PC-9 (cell line): ENCODE measurements at regions not wholly inside any gene's neighbourhood (a gene's known extent, or its start where the extent isn't known, plus 50 kb on each side); places are given as distances from the start of the nearest gene placed in this dataset.
"Not testable (repeated sequence)": the region's sequence is repeated elsewhere in the genome, so short reads cannot be mapped to it uniquely, and the experiment has no call there.

Experiments
- BruUV-seq: library from RNA; stranded (reverse); fragments of 400-500 nt; replicated peaks from 2 replicates; lab custom pipeline; 2021; lab: Mats Ljungman, UMichigan
- CTCF ChIA-PET: fragments of 300-600 bp; sonication (Branson Sonifier 250); formaldehyde crosslinking; loops from one replicate; lab custom pipeline; 2022; ENCODE audit warnings: antibody characterized with exemption; lab: Charles Lee
- POLR2A ChIA-PET: fragments of 300-600 bp; sonication (Branson Sonifier 250); formaldehyde crosslinking; loops from one replicate; lab custom pipeline; 2022; ENCODE audit warnings: antibody characterized with exemption; ENCODE audit not compliant: unreplicated experiment; lab: Charles Lee
- DNase-seq, 2 experiments: peaks; one replicate each; pipeline versions ENCODE4 v3.0.0 to v3.0.0-alpha.2; 2015 to 2022; ENCODE audit warnings: mixed read lengths in 1 of 2
- H2AFZ ChIP-seq: fragments of 200-600 bp; sonication (generic); 2 replicates; pipeline ENCODE4 v1.8.1; 2017; ENCODE audit warnings: antibody characterized with exemption
- H3F3A ChIP-seq: fragments of 200-600 bp; sonication (generic); 2 replicates; pipeline ENCODE4 v1.8.1; 2017; ENCODE audit warnings: antibody characterized with exemption, mild to moderate bottlenecking, low read depth; ENCODE audit not compliant: insufficient read depth
- H3K27ac ChIP-seq: fragments of 200-600 bp; sonication (generic); 2 replicates; pipeline ENCODE4 v1.6.1; 2016; ENCODE audit warnings: mixed run types
- H3K27me3 ChIP-seq: fragments of 200-600 bp; sonication (generic); 2 replicates; pipeline ENCODE4 v1.6.1; 2016; ENCODE audit warnings: low read depth, mixed run types; ENCODE audit not compliant: insufficient read depth
- H3K36me3 ChIP-seq: fragments of 200-600 bp; sonication (generic); 2 replicates; pipeline ENCODE4 v1.6.1; 2016; ENCODE audit warnings: low read depth, mixed run types
- H3K4me1 ChIP-seq: fragments of 200-600 bp; sonication (generic); replicated peaks from 2 replicates; pipeline ENCODE4 v1.6.1; 2016; ENCODE audit warnings: mixed run types; ENCODE audit not compliant: insufficient read depth
- H3K4me2 ChIP-seq: fragments of 200-600 bp; sonication (generic); 2 replicates; pipeline ENCODE4 v1.6.1; 2017; ENCODE audit warnings: mixed run types
- H3K4me3 ChIP-seq: fragments of 200-600 bp; sonication (generic); 2 replicates; pipeline ENCODE4 v1.6.1; 2016; ENCODE audit warnings: mixed run types
- H3K79me2 ChIP-seq: fragments of 200-600 bp; sonication (generic); 2 replicates; pipeline ENCODE4 v1.6.1; 2017; ENCODE audit warnings: low read depth, mixed run types
- H3K9me2 ChIP-seq: fragments of 200-600 bp; sonication (generic); 2 replicates; pipeline ENCODE4 v1.8.1; 2017; ENCODE audit warnings: mild to moderate bottlenecking; ENCODE audit not compliant: insufficient read depth
- H3K9me3 ChIP-seq: fragments of 200-600 bp; sonication (generic); 2 replicates; pipeline ENCODE4 v1.8.1; 2016; ENCODE audit warnings: low read depth; ENCODE audit not compliant: insufficient read depth
- H4K20me1 ChIP-seq: fragments of 200-600 bp; sonication (generic); 2 replicates; pipeline ENCODE4 v1.8.1; 2017; ENCODE audit not compliant: insufficient read depth
- CTCF ChIP-seq: fragments of 200-600 bp; sonication (generic); conservative IDR thresholded peaks from 2 replicates; pipeline ENCODE4 v1.6.1; 2017; ENCODE audit warnings: mixed run types, antibody characterized with exemption, mild to moderate bottlenecking, moderate library complexity
- EZH2 ChIP-seq: fragments of 200-600 bp; sonication (generic); IDR thresholded peaks from 2 replicates; pipeline ENCODE4 v1.8.0; 2017; ENCODE audit warnings: antibody characterized with exemption, low read depth
- intact Hi-C: fragments of 100-400 bp; cut with micrococcal nuclease; formaldehyde crosslinking; loops from one replicate; pipeline ENCODE4 v1.10.0; 2022; ENCODE audit not compliant: unreplicated experiment

GRCh38 chr17:74130841-74131240 lies 72.6 kb upstream of the RPL38 start:
- intact Hi-C loops: no loop called here
- Histone ChIP-seq H3K9me2 (no peaks in the 10 kb centered on the region), H3K4me2 (no peak overlapping the region), H2AFZ (no peak overlapping the region), H3K36me3 (no peaks in the 10 kb centered on the region), H3K27me3 (peaks cover 83% of the 10 kb centered on the region), H3K9me3 (no peaks in the 10 kb centered on the region; the same call in 1 of the 2 replicates), H3K79me2 (no peaks in the 10 kb centered on the region), H4K20me1 (no peaks in the 10 kb centered on the region), H3K4me3 (no peak overlapping the region), H3F3A (no peaks in the 10 kb centered on the region), H3K4me1 (no peaks in the 10 kb centered on the region), H3K27ac (no peak overlapping the region)
- no TSS peak for BruUV-seq
- no peak for DNase-seq
- ChIA-PET CTCF (no interaction called here), POLR2A (no interaction called here)
- no peak for TF ChIP-seq CTCF
- TF ChIP-seq EZH2: no peak

GRCh38 chr17:74132354-74132753 lies 71.1 kb upstream of the RPL38 start:
- no peak overlapping the region for H2AFZ ChIP-seq
- no peaks in the 10 kb centered on the region; the same call in 1 of the 2 replicates for H3K9me3 ChIP-seq
- BruUV-seq: no TSS peak
- DNase-seq: peak in 1 of 2 experiments; percentile 3
- CTCF ChIA-PET: no interaction called here
- TF ChIP-seq EZH2 (no peak), CTCF (no peak)
- no peaks in the 10 kb centered on the region for H3K79me2 ChIP-seq
- POLR2A ChIA-PET: no interaction called here
- no peaks in the 10 kb centered on the region for H3K36me3 ChIP-seq
- H3K4me3 ChIP-seq: no peak overlapping the region
- no peaks in the 10 kb centered on the region for H3K4me1 ChIP-seq
- H3K27ac ChIP-seq: no peak overlapping the region
- H4K20me1 ChIP-seq: no peaks in the 10 kb centered on the region
- H3K27me3 ChIP-seq: peaks cover 84% of the 10 kb centered on the region
- no peaks in the 10 kb centered on the region for H3K9me2 ChIP-seq
- no peaks in the 10 kb centered on the region for H3F3A ChIP-seq
- intact Hi-C loops: no loop called here
- H3K4me2 ChIP-seq: no peak overlapping the region

GRCh38 chr17:74133740-74134139 lies 69.7 kb upstream of the RPL38 start:
- H3F3A ChIP-seq: no peaks in the 10 kb centered on the region
- H3K27ac ChIP-seq: no peak overlapping the region
- DNase-seq: no peak
- H3K4me2 ChIP-seq: no peak overlapping the region
- no peaks in the 10 kb centered on the region for H4K20me1 ChIP-seq
- TF ChIP-seq CTCF (no peak), EZH2 (no peak)
- no peak overlapping the region for H2AFZ ChIP-seq
- H3K4me3 ChIP-seq: no peak overlapping the region
- ChIA-PET POLR2A (no interaction called here), CTCF (no interaction called here)
- no TSS peak for BruUV-seq
- intact Hi-C loops: no loop called here
- H3K79me2 ChIP-seq: no peaks in the 10 kb centered on the region
- no peaks in the 10 kb centered on the region; the same call in 1 of the 2 replicates for H3K9me3 ChIP-seq
- H3K27me3 ChIP-seq: peaks cover 81% of the 10 kb centered on the region
- no peaks in the 10 kb centered on the region for H3K4me1 ChIP-seq
- H3K36me3 ChIP-seq: no peaks in the 10 kb centered on the region
- H3K9me2 ChIP-seq: no peaks in the 10 kb centered on the region

GRCh38 chr17:74134234-74134633 lies 69.2 kb upstream of the RPL38 start:
- POLR2A ChIA-PET, H3K4me2 ChIP-seq, intact Hi-C loops, H4K20me1 ChIP-seq, H3K36me3 ChIP-seq, H2AFZ ChIP-seq, H3K9me3 ChIP-seq, BruUV-seq, H3K4me1 ChIP-seq, H3F3A ChIP-seq, H3K9me2 ChIP-seq, H3K79me2 ChIP-seq, H3K4me3 ChIP-seq, CTCF ChIA-PET, H3K27ac ChIP-seq, DNase-seq: not testable (repeated sequence)
- peaks cover 80% of the 10 kb centered on the region for H3K27me3 ChIP-seq
